PFSK-1 (cell line): ENCODE measurements at regions not wholly inside any gene's neighbourhood (a gene's known extent, or its start where the extent isn't known, plus 50 kb on each side); places are given as distances from the start of the nearest gene placed in this dataset.

Experiments
- FOXP2 ChIP-seq: optimal IDR thresholded peaks from 2 replicates; pipeline ENCODE3; 2011; ENCODE audit warnings: borderline replicate concordance, control low read depth, inconsistent platforms; ENCODE audit not compliant: insufficient read depth; ENCODE audit errors: extremely low read length, extremely low read depth
- POLR2AphosphoS5 ChIP-seq: IDR thresholded peaks from 2 replicates; pipeline ENCODE4 v1.6.1; 2012; ENCODE audit warnings: low read depth, mild to moderate bottlenecking, control low read depth, low read length, moderate library complexity
- SIN3A ChIP-seq: IDR thresholded peaks from 2 replicates; pipeline ENCODE4 v1.6.1; 2012; ENCODE audit warnings: mild to moderate bottlenecking, low read length, moderate library complexity, borderline replicate concordance; ENCODE audit not compliant: insufficient read depth
- TAF1 ChIP-seq: IDR thresholded peaks from 2 replicates; pipeline ENCODE4 v1.6.1; 2012; ENCODE audit warnings: low read length, control low read depth, borderline replicate concordance; ENCODE audit not compliant: insufficient read depth
- TF ChIP-seq, protein P1 (sequence below), 2 experiments: IDR thresholded peaks; 2 replicates each; pipeline versions ENCODE4 v1.6.1 to v1.8.0; 2011 to 2012; ENCODE audit warnings: low read depth in 2 of 2, low read length in 2 of 2, control low read depth in 1 of 2, inconsistent platforms in 1 of 2, mild to moderate bottlenecking in 1 of 2, moderate library complexity in 1 of 2; ENCODE audit not compliant: insufficient read depth in 1 of 2

DNA sequence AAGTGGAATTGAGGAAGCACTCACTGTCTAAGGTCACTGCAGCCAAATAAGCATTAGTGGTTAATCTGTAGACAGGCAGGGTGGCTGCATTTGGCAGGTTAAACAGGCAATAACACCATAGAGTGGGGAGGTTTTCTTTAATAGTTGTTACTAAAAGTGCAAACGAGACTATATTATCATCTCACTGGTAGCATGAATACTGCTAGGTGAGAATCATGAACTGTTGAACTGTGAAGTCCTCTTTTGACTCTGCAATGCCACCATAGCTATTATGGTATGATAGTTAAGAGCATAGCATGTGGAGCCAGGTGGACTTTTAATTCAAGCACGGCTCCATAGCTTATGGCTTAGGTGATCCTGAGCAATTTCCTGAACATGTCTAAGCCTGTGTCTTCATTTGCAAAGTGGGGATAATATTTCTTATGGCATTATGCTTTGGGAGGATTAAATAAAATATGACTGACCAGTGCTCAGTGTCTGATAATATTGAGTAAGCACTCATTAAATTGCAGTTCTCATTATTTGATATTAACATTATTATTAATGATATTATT, 235.6 kb upstream of the HHIP start:
- TF ChIP-seq TAF1, result no peak
- TF ChIP-seq, protein P1, sequence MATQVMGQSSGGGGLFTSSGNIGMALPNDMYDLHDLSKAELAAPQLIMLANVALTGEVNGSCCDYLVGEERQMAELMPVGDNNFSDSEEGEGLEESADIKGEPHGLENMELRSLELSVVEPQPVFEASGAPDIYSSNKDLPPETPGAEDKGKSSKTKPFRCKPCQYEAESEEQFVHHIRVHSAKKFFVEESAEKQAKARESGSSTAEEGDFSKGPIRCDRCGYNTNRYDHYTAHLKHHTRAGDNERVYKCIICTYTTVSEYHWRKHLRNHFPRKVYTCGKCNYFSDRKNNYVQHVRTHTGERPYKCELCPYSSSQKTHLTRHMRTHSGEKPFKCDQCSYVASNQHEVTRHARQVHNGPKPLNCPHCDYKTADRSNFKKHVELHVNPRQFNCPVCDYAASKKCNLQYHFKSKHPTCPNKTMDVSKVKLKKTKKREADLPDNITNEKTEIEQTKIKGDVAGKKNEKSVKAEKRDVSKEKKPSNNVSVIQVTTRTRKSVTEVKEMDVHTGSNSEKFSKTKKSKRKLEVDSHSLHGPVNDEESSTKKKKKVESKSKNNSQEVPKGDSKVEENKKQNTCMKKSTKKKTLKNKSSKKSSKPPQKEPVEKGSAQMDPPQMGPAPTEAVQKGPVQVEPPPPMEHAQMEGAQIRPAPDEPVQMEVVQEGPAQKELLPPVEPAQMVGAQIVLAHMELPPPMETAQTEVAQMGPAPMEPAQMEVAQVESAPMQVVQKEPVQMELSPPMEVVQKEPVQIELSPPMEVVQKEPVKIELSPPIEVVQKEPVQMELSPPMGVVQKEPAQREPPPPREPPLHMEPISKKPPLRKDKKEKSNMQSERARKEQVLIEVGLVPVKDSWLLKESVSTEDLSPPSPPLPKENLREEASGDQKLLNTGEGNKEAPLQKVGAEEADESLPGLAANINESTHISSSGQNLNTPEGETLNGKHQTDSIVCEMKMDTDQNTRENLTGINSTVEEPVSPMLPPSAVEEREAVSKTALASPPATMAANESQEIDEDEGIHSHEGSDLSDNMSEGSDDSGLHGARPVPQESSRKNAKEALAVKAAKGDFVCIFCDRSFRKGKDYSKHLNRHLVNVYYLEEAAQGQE (IDR thresholded peaks at IDR 0.05; ENCODE audit: insufficient read depth in 1 of 2, low read depth in 2 of 2, low read length in 2 of 2), result no peak
- no peak for TF ChIP-seq SIN3A
- no peak for TF ChIP-seq FOXP2
- TF ChIP-seq POLR2AphosphoS5, result no peak

DNA sequence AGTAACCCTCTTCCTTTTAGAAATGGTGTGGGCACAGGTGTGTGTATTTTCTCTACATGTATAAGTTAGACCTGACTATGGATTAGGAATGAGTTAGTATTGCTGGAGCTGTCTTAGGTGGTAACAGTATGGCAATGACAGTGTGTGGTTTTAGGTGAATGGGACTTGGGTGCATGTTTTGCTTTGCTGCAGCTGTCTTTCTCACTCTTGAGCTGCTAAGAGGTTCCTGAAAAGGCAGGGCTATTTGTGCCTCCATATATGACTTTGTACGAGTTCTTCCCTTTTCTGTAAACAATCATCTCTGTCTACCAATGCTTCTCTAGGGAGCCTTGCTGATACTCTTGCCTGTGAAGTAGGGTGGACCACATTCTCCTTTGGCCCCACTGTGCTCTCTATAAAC, 234.8 kb upstream of the HHIP start:
- no peak for TF ChIP-seq FOXP2
- TF ChIP-seq SIN3A, result no peak
- TF ChIP-seq TAF1, result no peak
- TF ChIP-seq, protein P1 (IDR thresholded peaks at IDR 0.05; ENCODE audit: insufficient read depth in 1 of 2, low read depth in 2 of 2, low read length in 2 of 2), result no peak
- TF ChIP-seq POLR2AphosphoS5, result no peak

DNA sequence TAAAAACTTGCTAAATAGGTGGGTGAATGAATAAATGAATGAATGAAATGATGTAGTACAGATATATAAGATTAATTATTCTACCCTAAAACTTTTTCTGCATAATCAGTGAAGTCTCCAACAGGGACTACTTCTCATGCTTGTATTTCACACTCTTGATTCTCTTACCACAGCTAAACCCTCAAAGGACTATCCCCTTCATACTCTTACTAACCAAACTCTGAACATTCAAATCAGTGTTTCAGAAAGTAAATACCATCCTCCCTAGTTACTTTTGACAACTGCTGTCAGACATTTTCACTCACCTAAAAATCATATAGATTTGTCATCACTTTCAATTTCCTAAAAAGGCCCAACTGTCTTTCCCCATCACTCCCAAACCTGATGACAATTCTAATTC, 234.3 kb upstream of the HHIP start:
- no peak for TF ChIP-seq TAF1
- TF ChIP-seq, protein P1 (IDR thresholded peaks at IDR 0.05; ENCODE audit: insufficient read depth in 1 of 2, low read depth in 2 of 2, low read length in 2 of 2), result no peak
- TF ChIP-seq POLR2AphosphoS5, result no peak
- TF ChIP-seq SIN3A, result no peak
- no peak for TF ChIP-seq FOXP2

DNA sequence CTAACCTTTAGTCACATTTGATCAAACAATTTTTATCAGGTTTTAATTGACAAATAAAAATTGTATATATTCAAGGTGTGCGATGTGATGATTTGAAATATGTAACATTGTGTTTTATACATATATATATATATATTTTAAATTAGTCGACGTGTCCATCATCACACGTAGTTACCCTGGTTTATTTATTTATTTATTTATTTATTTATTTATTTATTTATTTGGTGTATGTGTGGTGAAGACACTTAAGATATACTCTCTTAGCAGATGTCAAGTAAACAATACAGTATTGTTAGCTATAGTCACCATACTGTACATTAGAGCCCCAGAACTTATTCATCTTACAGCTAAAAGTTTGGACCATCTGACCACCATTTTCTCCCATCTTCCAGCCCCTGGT, 224.9 kb upstream of the HHIP start:
- TF ChIP-seq FOXP2 (no peak), SIN3A (no peak), TAF1 (no peak), POLR2AphosphoS5 (no peak)
- TF ChIP-seq, protein P1 (IDR thresholded peaks at IDR 0.05; ENCODE audit: insufficient read depth in 1 of 2, low read depth in 2 of 2, low read length in 2 of 2), result no peak
